HFF-Myc (cell line): ENCODE measurements at regions not wholly inside any gene's neighbourhood (a gene's known extent, or its start where the extent isn't known, plus 50 kb on each side); places are given as distances from the start of the nearest gene placed in this dataset.

Experiments
- DNase-seq: peaks from one replicate; pipeline ENCODE4 v3.0.0-alpha.2; 2011; ENCODE audit warnings: low read depth; ENCODE audit errors: extremely low read depth
- H3K4me3 ChIP-seq: replicated peaks from 2 replicates; pipeline ENCODE4 v1.5.1; 2011; ENCODE audit warnings: low read depth, mild to moderate bottlenecking, control low read depth, low read length
- CTCF ChIP-seq: IDR thresholded peaks from 2 replicates; pipeline ENCODE4 v1.5.1; 2012; ENCODE audit warnings: mild to moderate bottlenecking, low read depth, low read length, control low read depth; ENCODE audit errors: missing control alignments

GRCh38 chrX:113059714-113060113 is 219.1 kb upstream of the AMOT start:
- TF ChIP-seq CTCF = no peak
- H3K4me3 ChIP-seq = no peak overlapping the region
- no peak for DNase-seq

- no peak for DNase-seq
- H3K4me3 ChIP-seq = no peak overlapping the region
- no peak for TF ChIP-seq CTCF
These were observed 218.0 kb upstream of the AMOT start for GRCh38 chrX:113058634-113059033.

GRCh38 chrX:113048896-113049295 is 208.3 kb upstream of the AMOT start:
- no peak for DNase-seq
- TF ChIP-seq CTCF = no peak
- H3K4me3 ChIP-seq = no peak overlapping the region

- no peak for TF ChIP-seq CTCF
- H3K4me3 ChIP-seq = no peak overlapping the region
These were observed 207.8 kb upstream of the AMOT start for GRCh38 chrX:113048480-113048879.

GRCh38 chrX:113033966-113034680 is 193.5 kb upstream of the AMOT start:
- H3K4me3 ChIP-seq = no peak overlapping the region
- no peak for TF ChIP-seq CTCF
- no peak for DNase-seq

More at GRCh38 chrX:113048480-113048879, 207.8 kb upstream of the AMOT start:
- no peak for DNase-seq

GRCh38 chrX:113019958-113020357 is 179.3 kb upstream of the AMOT start:
- no peak for DNase-seq
- no peak overlapping the region for H3K4me3 ChIP-seq
- TF ChIP-seq CTCF = no peak

GRCh38 chrX:113009837-113010236 is 169.2 kb upstream of the AMOT start:
- TF ChIP-seq CTCF = no peak
- H3K4me3 ChIP-seq = no peak overlapping the region
- DNase-seq = no peak
